NOMO-1 (cell line): ENCODE measurements at regions not wholly inside any gene's neighbourhood (a gene's known extent, or its start where the extent isn't known, plus 50 kb on each side); places are given as distances from the start of the nearest gene placed in this dataset.

Experiments used
- DNase-seq, 2 experiments: peaks; one replicate each; lab custom pipeline; 2025; ENCODE audit not compliant: unreplicated experiment in 2 of 2; lab: John Stamatoyannopoulos, UW

DNA sequence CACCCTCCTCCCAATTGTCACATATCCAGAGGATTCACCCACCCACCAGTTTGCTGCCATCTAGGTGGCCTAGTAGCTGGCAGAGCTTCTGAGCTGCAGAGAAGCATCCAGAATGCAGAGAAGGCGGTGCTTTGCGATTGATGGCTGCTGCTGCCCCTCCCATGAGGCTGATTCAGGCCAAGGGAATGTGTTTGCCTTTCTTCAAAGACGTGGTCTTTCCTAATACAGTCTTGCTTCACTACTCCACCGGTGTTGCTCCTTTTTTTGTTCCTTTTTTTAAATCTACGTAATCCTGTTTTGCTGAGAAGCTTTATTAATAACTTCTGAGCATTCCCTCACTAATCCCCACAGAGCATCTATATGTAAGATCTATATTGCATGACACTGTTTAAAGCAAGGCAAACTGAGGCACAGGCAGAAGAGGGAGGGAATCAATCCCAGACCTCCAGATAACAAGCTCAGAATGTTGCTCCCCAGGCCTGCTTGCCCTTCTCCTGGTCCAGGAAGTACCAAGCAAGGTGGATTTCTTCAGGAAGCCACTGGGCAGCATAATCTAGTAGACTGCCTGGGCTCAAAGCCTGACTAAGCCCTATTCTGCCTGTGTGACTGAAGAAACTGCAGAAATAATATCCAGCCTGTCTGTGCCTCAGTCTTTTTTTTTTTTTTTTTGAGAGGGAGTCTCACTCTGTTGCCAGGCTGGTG lies 275.5 kb upstream of the FMN2 start:
- DNase-seq: peak; percentile 18 to 37

DNA sequence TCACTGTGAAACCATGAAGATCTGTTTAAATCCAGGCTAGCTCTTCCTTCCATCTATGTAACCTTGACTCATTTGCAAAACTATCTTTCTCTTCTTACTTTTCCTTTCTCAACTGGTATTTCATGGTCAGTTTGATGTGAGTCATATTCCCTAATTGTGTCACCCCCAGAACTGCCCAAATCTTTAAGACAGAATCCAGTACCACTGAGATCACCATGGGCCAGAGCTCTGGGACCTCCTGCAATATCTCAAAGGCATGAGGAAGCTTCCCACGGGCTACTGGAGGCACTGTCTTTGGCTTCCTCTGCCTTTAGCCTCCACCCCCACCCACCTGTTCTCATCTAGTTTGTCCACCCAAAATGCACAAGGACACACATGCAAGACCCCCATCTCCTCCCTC lies 274.4 kb upstream of the FMN2 start:
- no peak for DNase-seq

DNA sequence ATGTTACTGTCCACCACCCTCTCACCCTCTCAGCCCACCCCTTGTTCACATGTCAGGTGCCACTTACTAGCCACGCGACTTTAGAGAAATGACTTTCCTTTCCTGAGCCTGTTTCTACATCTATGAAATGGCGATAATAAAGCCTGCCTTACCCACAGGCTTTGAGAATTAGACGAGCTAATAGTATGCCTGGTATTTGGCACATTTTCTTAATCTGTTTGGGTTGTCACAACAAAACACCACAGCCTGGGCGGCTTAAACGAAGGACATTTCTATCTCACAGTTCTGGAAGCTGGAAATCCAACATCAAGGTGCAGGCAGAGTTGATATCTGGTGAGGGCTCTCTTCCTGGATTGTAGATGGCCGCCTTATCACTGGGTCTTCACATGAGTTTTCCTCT lies 273.9 kb upstream of the FMN2 start:
- DNase-seq: no peak

GRCh38 chr1:239819096-239819495 lies 272.6 kb upstream of the FMN2 start:
- no peak for DNase-seq

DNA sequence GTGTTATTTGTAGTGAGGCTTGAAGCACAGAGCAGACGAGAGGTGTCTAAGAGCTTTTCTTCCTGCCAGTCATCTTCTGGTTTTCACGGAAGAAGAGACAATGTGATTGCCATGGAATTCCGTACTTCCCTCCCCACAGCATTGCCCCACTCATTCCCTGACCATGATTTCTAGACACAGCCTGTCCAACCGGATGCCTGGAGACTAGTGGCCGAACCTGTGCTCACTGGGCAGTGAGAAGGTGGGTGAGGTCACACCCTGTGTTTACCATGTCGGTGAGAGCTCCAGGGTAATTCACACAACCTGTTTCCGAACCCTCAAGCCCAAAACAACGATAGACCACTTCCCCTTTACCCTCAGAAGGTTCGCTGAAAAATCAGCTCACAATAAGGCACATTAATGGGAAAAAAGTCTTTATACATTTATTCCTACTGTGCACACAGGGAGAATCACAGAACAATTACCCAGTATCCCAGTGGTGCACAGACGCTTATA lies 271.9 kb upstream of the FMN2 start:
- no peak for DNase-seq

- DNase-seq: no peak
Measured at GRCh38 chr1:239823852-239824251, 267.8 kb upstream of the FMN2 start.

DNA sequence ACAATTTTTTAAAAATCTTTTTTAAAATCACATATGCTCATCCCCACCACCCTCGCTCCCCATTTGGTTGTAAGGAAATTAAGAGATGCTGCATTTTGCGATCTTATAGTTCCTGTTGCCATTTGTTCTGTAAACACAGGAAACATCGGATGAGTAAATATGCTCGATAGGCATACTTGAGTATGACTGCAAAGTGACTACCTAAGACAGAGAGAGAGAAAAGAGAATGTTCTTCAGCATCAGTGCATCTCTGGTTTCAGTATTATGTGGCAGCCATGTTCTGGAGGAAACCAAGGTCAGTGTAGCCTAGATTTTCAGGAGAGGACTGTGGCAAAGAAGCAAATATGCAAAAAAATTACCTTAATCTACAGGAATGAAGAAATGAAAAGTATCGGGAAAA lies 265.5 kb upstream of the FMN2 start:
- DNase-seq: no peak

DNA sequence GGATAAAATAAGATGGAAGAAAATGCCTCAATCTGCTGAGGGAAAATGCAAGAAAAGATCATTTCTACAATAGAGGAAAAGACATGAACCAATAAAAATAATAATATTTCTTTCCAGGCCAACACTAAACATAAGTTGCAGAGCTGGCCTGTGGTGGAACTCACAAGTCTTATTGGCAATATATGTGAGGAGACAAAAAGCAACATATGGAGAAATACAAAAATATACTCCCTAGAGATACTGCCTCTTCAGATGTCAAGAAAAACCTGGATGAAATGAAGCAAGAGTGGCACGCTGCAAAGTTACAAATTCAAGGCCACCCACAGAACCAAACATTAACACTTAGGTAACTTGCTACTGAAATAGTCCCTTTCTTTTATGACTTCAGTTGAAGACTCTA lies 264.9 kb upstream of the FMN2 start:
- no peak for DNase-seq

DNA sequence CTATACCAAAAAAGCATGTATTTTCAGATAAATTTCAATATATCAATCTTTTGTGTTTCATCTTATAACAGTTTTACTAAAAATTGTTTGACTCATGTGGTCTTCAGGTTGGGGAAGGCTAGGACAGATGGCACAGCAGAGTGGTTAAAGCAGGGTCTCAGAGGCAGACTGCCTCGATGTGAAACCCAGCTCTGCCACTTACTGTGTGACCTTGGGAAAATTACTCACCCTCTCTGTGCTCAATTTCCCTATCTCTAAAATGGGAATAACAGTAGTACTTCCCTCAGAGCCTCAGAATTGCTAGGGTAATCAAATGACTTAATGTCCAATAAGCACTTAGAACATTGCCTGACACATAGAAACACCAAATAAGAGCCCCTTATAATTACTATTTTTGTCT lies 262.1 kb upstream of the FMN2 start:
- no peak for DNase-seq

DNA sequence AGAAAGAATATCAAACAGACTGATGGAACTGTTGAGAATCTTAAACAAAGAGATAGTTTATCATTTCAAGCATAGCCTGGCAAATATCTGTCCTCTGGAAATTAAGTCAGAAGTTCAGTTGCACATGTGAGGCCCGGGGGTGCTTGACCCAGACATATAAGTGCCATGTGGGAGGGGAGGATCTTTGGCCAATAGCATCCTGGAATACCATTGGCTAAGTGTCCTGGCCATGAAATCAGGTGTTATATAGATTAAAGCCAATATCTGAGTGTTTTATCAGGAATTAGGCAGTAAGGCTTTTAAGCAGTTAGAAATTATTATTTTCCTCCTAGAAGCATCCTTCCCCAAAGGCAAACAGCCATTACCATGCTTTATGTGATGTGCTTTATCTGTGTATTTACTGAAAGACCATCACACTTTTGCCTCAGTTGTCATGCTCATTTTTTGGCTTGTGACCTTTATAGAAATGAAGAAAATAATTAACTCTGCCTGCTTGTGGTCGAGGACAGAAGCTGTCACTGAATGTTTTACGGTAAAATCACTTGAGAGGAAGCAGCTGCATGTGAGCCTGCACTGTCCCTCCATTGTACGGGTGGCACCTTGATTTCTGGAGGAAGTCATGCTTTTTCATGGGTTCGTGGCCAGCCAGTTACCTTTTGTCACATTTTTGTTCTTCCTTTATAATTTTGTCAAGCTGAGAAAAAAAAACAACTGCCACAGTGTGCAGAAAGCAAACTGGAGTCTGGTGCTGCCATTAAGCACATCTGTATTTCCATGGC lies 259.9 kb upstream of the FMN2 start:
- no peak for DNase-seq

DNA sequence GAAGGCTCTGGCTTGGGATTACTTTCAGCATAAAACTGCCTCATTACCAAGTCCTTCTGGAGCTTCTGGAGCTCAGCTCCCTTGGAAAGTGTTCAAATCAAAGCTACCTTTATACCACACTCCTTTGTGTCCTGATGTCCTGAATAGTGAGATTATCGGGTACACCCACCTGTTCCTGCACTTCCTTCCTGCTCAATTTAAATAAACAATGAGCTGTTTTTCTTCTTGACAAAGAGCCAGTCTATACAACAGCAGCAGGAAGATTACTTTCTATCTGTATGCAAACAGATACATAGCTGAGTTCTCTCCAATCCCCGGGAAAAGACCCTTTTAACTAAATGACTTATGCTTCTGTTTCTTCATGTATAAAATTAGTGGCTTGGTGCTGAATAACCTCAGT lies 258.0 kb upstream of the FMN2 start:
- no peak for DNase-seq

- no peak for DNase-seq
Measured at GRCh38 chr1:239835946-239836440, 255.7 kb upstream of the FMN2 start.

GRCh38 chr1:239840336-239840735 lies 251.3 kb upstream of the FMN2 start:
- no peak for DNase-seq

DNA sequence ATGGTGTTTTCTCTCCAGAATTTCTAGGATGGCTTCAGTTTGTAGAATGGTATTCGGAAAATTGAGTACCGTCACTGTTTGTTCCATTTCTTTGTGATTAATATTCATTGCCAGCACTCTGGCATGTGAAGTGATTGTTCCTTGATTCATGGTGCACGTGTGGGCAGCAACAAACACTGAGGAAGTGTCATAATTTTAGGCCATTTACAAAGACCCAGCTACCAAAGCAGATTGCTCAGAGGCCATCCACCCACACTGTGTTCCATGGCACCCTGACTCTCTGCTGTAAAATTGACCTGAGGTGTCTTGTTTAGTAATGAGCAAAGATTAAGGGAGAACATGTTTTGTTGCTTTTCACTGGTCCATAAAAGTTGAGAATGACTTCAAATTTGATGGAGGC lies 250.9 kb upstream of the FMN2 start:
- DNase-seq: no peak

GRCh38 chr1:239841631-239842030 lies 250.1 kb upstream of the FMN2 start:
- DNase-seq: no peak

DNA sequence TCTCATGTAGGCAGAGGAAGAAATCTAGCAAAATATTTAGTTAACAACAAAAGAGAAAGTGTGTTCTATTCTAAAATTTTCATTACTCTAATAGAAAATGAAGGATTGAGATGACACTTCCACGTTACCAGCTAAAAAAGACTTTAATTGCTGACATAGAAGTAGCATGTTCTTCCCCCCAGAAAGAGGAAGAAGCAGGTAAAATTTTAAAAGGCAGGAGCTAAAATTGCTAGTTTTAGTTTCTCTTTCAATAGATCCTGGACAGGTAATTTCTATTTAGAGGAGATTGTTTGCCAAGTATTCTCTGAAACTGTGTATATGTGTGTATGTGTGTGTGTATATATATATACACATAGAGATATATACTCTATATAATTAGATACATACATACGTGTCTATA lies 248.1 kb upstream of the FMN2 start:
- no peak for DNase-seq

GRCh38 chr1:239844833-239845232 lies 246.8 kb upstream of the FMN2 start:
- DNase-seq: no peak

DNA sequence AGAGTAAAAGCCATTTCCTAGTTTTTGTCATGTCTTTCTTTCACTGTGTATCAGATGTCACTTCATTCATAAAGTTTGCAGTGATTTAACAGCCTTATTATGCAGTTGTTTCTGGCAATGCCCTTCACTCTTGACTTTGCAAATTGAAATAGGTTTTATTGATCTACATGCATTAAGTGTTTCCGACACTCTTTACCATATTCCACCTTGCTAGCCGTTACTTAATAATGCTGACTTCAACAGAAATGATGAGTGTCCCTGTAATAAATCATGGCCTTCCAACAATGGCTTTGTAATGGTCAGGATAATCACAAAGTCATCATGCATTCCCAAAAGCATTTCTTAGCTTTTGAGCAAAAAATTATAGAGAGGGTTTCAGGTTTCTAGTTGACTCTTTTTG lies 236.8 kb upstream of the FMN2 start:
- no peak for DNase-seq

GRCh38 chr1:239856067-239856466 lies 235.6 kb upstream of the FMN2 start:
- no peak for DNase-seq

GRCh38 chr1:239856924-239857323 lies 234.8 kb upstream of the FMN2 start:
- no peak for DNase-seq

- no peak for DNase-seq
Measured at GRCh38 chr1:239858057-239858456, 233.6 kb upstream of the FMN2 start.

DNA sequence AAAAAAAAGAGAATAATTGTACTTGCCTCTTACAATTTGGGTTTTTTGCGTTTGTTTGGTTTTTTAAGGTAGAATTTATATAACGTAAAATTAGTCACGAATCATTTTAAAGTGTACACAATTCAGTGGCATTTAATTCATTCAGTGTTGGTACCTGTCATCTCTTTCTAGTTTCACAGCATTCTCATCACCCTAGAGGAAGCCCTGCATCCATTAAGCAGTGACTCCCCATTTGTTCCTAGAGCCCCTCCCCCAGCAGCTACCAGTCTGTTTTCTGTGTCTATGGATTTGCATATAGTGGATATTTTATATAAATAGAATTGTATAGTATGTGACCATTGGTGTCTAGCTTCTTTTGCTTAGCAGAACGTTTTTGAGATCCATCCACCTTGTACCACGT lies 233.2 kb upstream of the FMN2 start:
- DNase-seq: no peak
